NCI-H2227 treated with DMSO at 0.1 percent for 48 hours (cell line): ENCODE measurements at regions not wholly inside any gene's neighbourhood (a gene's known extent, or its start where the extent isn't known, plus 50 kb on each side); places are given as distances from the start of the nearest gene placed in this dataset.
"Not testable (repeated sequence)": the region's sequence is repeated elsewhere in the genome, so short reads cannot be mapped to it uniquely, and the experiment has no call there.

Experiments used
- DNase-seq: peaks from one replicate; lab custom pipeline; 2025; lab: John Stamatoyannopoulos, UW

- DNase-seq, result no peak
These were observed 2290.1 kb downstream of the TP53TG3F start for GRCh38 chr16:35749253-35750141.

- no peak for DNase-seq
These were observed 2290.8 kb downstream of the TP53TG3F start for GRCh38 chr16:35750157-35750689.

GRCh38 chr16:35750701-35751104, 2291.3 kb downstream of the TP53TG3F start:
- DNase-seq, result no peak

GRCh38 chr16:35751191-35751941, 2292.0 kb downstream of the TP53TG3F start:
- no peak for DNase-seq

GRCh38 chr16:35752012-35752772, 2292.8 kb downstream of the TP53TG3F start:
- no peak for DNase-seq

- no peak for DNase-seq
These were observed 2293.6 kb downstream of the TP53TG3F start for GRCh38 chr16:35752773-35753558.

GRCh38 chr16:35753559-35754390, 2294.4 kb downstream of the TP53TG3F start:
- DNase-seq, result no peak

- DNase-seq, result no peak
These were observed 2295.3 kb downstream of the TP53TG3F start for GRCh38 chr16:35754391-35755369.

GRCh38 chr16:35788381-35788780, 2329.0 kb downstream of the TP53TG3F start:
- DNase-seq, result no peak

- DNase-seq, result no peak
These were observed 2333.3 kb downstream of the TP53TG3F start for GRCh38 chr16:35792516-35793285.

GRCh38 chr16:35793601-35794000, 2334.2 kb downstream of the TP53TG3F start:
- no peak for DNase-seq

GRCh38 chr16:35794896-35795295, 2335.5 kb downstream of the TP53TG3F start:
- no peak for DNase-seq

- DNase-seq, result peak; percentile 43
These were observed 2336.1 kb downstream of the TP53TG3F start for GRCh38 chr16:35795361-35796029.

GRCh38 chr16:35797811-35798210, 2338.4 kb downstream of the TP53TG3F start:
- no peak for DNase-seq

- DNase-seq, result no peak
These were observed 2339.5 kb downstream of the TP53TG3F start for GRCh38 chr16:35798885-35799426.

GRCh38 chr16:35804465-35804864, 2345.1 kb downstream of the TP53TG3F start:
- not testable (repeated sequence) for DNase-seq

GRCh38 chr16:35823342-35823741, 2363.9 kb downstream of the TP53TG3F start:
- no peak for DNase-seq
